Body of pancreas (tissue), 4 donors: ENCODE measurements at regions not wholly inside any gene's neighbourhood (a gene's known extent, or its start where the extent isn't known, plus 50 kb on each side); places are given as distances from the start of the nearest gene placed in this dataset.

Experiments
- ATAC-seq: fragments of 150-250 bp; one replicate; pipeline ENCODE4 v1.9.1; 2016
- DNase-seq, 4 donors: peaks; one replicate each; pipeline ENCODE4 v3.0.0-alpha.2; 2019
- H3K27ac ChIP-seq, 4 donors: fragments of 200-600 bp; sonication (generic); 1 replicate in 3 of 4; 2 replicates in 1 of 4; pipeline versions ENCODE4 v1.5.1 to v1.6.1; 2016 to 2019; ENCODE audit warnings: mild to moderate bottlenecking in 1 of 4, mixed read lengths in 1 of 4, moderate library complexity in 1 of 4
- H3K27me3 ChIP-seq, 2 donors: fragments of 200-600 bp; sonication (generic); one replicate each; pipeline ENCODE4 v1.6.0; 2016; ENCODE audit warnings: mild to moderate bottlenecking in 1 of 2
- H3K36me3 ChIP-seq, 2 donors: fragments of 200-600 bp; sonication (generic); replicated peaks in 1 of 2; 2 replicates each; pipeline ENCODE4 v1.5.1; 2016; ENCODE audit warnings: low read depth in 2 of 2; ENCODE audit not compliant: insufficient read depth in 1 of 2
- H3K4me1 ChIP-seq: fragments of 200-600 bp; sonication (generic); one replicate; pipeline ENCODE4 v1.6.0; 2016
- H3K4me3 ChIP-seq, 2 donors: fragments of 200-600 bp; sonication (generic); 1 replicate in 1 of 2; 2 replicates in 1 of 2; pipeline ENCODE4 v1.5.1; 2016 to 2019
- H3K9me3 ChIP-seq, 3 donors: fragments of 200-600 bp; sonication (generic); 1 replicate in 2 of 3; 2 replicates in 1 of 3; pipeline ENCODE4 v1.5.1; 2016
- CTCF ChIP-seq, 7 experiments: fragments of 450-650 bp in 4 of 7; fragments of 200-600 bp in 3 of 7; sonication (generic) in 3 of 7; IDR thresholded peaks; one replicate each; pipeline ENCODE4 v1.5.1; 2016 to 2019; ENCODE audit warnings: antibody characterized with exemption in 7 of 7
- POLR2A ChIP-seq, 3 donors: fragments of 450-650 bp; IDR thresholded peaks; one replicate each; pipeline ENCODE4 v1.6.1; 2016; ENCODE audit warnings: antibody characterized with exemption in 3 of 3, mild to moderate bottlenecking in 2 of 3
- WGBS, 2 donors: methylation state at CpG; one replicate each; pipeline ENCODE4 v1.1.5; 2017; 5-methylcytosine and 5-hydroxymethylcytosine counted together
- intact Hi-C: fragments of 100-400 bp; cut with DNase I; formaldehyde crosslinking; loops from one replicate; pipeline ENCODE4 v1.15.1; 2023

GRCh38 chr17:5902181-5903140 is 167.7 kb upstream of the WSCD1 start:
- H3K36me3 ChIP-seq: no peaks in the 10 kb centered on the region
- no peak for DNase-seq
- H3K27me3 ChIP-seq: no peaks in the 10 kb centered on the region
- WGBS, 2 donors: 50 to 61% methylated on average over 14 to 19 of the region's 19 CpGs
- H3K4me3 ChIP-seq: no peak overlapping the region
- intact Hi-C loops: no loop called here
- TF ChIP-seq POLR2A (IDR thresholded peaks at IDR 0.05) (no peak), CTCF (IDR thresholded peaks at IDR 0.05) (no peak)
- H3K9me3 ChIP-seq: no peaks in the 10 kb centered on the region
- no peak overlapping the region for H3K27ac ChIP-seq
- no peaks in the 10 kb centered on the region for H3K4me1 ChIP-seq
- no peak for ATAC-seq

- Histone ChIP-seq H3K27ac (no peak overlapping the region), H3K27me3 (no peaks in the 10 kb centered on the region), H3K9me3 (no peaks in the 10 kb centered on the region), H3K36me3 (no peaks in the 10 kb centered on the region), H3K4me1 (no peaks in the 10 kb centered on the region), H3K4me3 (no peak overlapping the region)
- no peak for ATAC-seq
- intact Hi-C loops: no loop called here
- WGBS, 2 donors: 23 to 25% methylated on average over 1 of the region's 1 CpG
- no peak for TF ChIP-seq POLR2A (IDR thresholded peaks at IDR 0.05)
- no peak for TF ChIP-seq CTCF (IDR thresholded peaks at IDR 0.05)
- no peak for DNase-seq
Measured at GRCh38 chr17:5911919-5912318, 158.3 kb upstream of the WSCD1 start.

GRCh38 chr17:5913032-5913531 is 157.1 kb upstream of the WSCD1 start:
- intact Hi-C loops: no loop called here
- ATAC-seq (no peak), DNase-seq (no peak)
- 54 to 64% methylated on average over 7 of the region's 7 CpGs for WGBS, 2 donors
- Histone ChIP-seq H3K27me3 (no peaks in the 10 kb centered on the region), H3K4me1 (no peaks in the 10 kb centered on the region), H3K27ac (no peak overlapping the region), H3K36me3 (no peaks in the 10 kb centered on the region), H3K9me3 (no peaks in the 10 kb centered on the region), H3K4me3 (no peak overlapping the region)
- no peak for TF ChIP-seq POLR2A (IDR thresholded peaks at IDR 0.05)
- no peak for TF ChIP-seq CTCF (IDR thresholded peaks at IDR 0.05)

GRCh38 chr17:5913641-5914040 is 156.5 kb upstream of the WSCD1 start:
- Histone ChIP-seq H3K9me3 (no peaks in the 10 kb centered on the region), H3K27me3 (no peaks in the 10 kb centered on the region), H3K4me3 (no peak overlapping the region), H3K27ac (no peak overlapping the region), H3K36me3 (no peaks in the 10 kb centered on the region), H3K4me1 (no peaks in the 10 kb centered on the region)
- TF ChIP-seq CTCF (IDR thresholded peaks at IDR 0.05) (no peak), POLR2A (IDR thresholded peaks at IDR 0.05) (no peak)
- no peak for DNase-seq
- ATAC-seq: no peak
- intact Hi-C loops: no loop called here
- 56 to 71% methylated on average over 1 of the region's 1 CpG for WGBS, 2 donors
